GM12892 (cell line): ENCODE measurements at regions not wholly inside any gene's neighbourhood (a gene's known extent, or its start where the extent isn't known, plus 50 kb on each side); places are given as distances from the start of the nearest gene placed in this dataset.

ENCODE experiments used
- DNase-seq: peaks from one replicate; pipeline ENCODE4 v3.0.0; 2011; ENCODE audit not compliant: insufficient read length
- FAIRE-seq: peaks from 2 replicates; lab custom pipeline; 2011; peaks lifted over from hg19 to GRCh38; lab: Jason Lieb, UNC
- POLR2A ChIP-seq: IDR thresholded peaks from 2 replicates; pipeline ENCODE4 v1.6.1; 2011; ENCODE audit warnings: low read depth, low read length, control low read depth
- POLR2AphosphoS5 ChIP-seq: IDR thresholded peaks from 2 replicates; pipeline ENCODE4 v1.6.1; 2011; ENCODE audit warnings: low read depth, low read length, control low read depth
- TAF1 ChIP-seq: IDR thresholded peaks from 2 replicates; pipeline ENCODE4 v1.6.1; 2011; ENCODE audit warnings: low read depth, mild to moderate bottlenecking, control low read depth, low read length, borderline replicate concordance

DNA sequence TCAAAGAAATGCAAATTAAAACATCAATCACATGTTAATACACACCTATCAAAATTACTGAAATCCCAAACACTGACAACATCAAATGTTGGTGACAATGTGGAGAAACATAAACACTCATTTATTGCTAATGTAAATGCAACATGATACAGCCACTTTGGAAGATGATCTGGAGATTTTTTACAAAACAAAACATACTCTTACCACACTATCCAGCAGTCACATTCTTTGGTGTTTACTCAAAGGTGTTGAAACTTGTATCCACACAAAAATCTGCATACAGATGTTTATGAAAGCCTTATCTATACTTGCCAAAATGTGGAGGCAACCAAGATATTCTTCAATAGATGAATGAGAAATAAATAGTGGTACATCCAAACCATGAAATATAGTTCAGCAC is 1219.5 kb upstream of the PCDH20 start:
- FAIRE-seq, result no peak
- DNase-seq, result no peak
- no peak for TF ChIP-seq POLR2AphosphoS5

GRCh38 chr13:62633448-62633847 is 1217.8 kb upstream of the PCDH20 start:
- DNase-seq (no peak), FAIRE-seq (no peak)

DNA sequence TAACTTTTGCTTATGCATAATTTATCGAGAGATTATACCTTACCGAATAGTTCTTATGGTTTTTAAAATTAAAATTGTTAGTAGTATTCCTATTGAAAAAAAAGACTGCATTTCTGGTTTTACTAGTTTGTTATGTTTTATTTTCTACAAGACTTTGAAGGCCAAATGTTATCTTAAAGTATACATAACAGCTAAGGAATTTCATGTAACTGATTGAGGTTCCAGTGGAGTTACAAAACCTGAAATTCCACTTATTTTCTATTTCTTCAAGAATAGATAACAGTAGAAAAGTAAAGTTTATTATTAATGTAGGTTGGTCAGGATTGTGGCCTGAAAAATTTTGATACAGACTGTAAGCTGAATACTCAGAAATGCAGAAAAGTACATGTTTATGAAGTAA is 1216.0 kb upstream of the PCDH20 start:
- no peak for DNase-seq
- FAIRE-seq, result no peak
- no peak for TF ChIP-seq TAF1
- TF ChIP-seq POLR2A, result no peak
- TF ChIP-seq POLR2AphosphoS5, result no peak

More at GRCh38 chr13:62633448-62633847, 1217.8 kb upstream of the PCDH20 start:
- TF ChIP-seq POLR2AphosphoS5 (no peak), POLR2A (no peak), TAF1 (no peak)

DNA sequence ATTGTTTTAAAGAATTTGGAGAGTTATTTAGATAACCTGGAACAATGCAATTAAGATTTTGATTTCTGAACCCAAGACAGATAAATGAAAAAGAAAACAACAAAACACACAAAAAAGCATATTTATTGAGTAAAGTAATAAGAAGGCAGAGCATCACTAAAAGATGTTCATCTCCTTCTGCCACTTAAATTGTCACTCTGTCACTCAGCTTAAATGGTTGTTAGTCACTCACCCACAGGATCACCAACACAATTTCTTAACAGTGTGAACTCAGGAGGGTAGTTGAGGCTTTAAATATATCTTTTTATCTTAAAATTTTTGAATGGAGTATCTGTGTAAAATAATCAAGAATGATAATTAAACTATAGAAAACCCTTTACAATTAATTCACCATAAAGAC is 1215.5 kb upstream of the PCDH20 start:
- no peak for TF ChIP-seq POLR2A
- no peak for TF ChIP-seq POLR2AphosphoS5
- TF ChIP-seq TAF1, result no peak
- DNase-seq (no peak), FAIRE-seq (no peak)

DNA sequence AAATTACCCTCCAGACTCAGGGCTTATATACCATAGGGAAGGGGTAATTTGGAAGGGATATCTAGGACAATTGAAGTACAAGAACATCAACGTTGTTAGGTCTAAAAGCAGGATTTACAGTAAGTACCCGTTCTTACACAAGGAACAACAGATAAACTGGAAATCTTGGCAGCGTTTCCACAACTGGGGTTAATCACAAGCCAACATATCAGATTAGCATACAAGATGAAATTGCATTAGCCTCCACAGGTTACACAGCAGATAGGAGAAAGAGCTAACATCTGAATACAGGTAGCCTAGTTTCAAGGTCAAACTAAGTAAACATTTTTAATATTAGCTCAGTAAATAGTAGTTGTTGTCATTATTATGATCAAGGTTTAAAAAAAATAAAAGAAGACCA is 1214.0 kb upstream of the PCDH20 start:
- no peak for TF ChIP-seq POLR2A
- TF ChIP-seq POLR2AphosphoS5, result no peak
- no peak for FAIRE-seq
- DNase-seq, result no peak

DNA sequence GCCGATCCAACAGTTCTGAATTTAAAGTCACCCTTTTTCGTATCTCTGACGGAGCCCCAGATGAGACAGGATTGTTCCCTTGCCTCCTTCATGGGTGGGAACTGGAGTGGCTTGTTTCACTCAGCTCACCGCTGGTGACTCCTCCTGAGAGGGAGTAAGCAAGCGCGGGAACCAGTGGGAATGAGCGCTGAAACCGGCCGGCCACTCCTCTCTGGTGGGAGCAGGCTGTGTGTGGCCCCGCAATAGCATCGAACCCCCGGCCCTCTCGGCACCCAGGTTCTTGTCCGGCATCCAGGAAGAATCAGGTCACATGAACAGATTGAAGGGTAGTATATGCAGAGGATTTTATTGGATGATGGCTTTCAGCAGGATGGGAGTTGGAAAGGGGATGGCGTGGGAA is 1211.6 kb upstream of the PCDH20 start:
- TF ChIP-seq TAF1, result no peak
- TF ChIP-seq POLR2A, result no peak
- no peak for TF ChIP-seq POLR2AphosphoS5
- FAIRE-seq (no peak), DNase-seq (no peak)

- no peak for TF ChIP-seq POLR2A
- TF ChIP-seq POLR2AphosphoS5, result no peak
- TF ChIP-seq TAF1, result no peak
- DNase-seq, result no peak
- FAIRE-seq, result no peak
Observed at GRCh38 chr13:62626771-62627170, 1211.1 kb upstream of the PCDH20 start.

GRCh38 chr13:62625214-62625881 is 1209.7 kb upstream of the PCDH20 start:
- no peak for TF ChIP-seq POLR2AphosphoS5
- no peak for TF ChIP-seq TAF1
- TF ChIP-seq POLR2A, result no peak
- DNase-seq, result no peak
- FAIRE-seq, result no peak

GRCh38 chr13:62613819-62614218 is 1198.2 kb upstream of the PCDH20 start:
- FAIRE-seq (no peak), DNase-seq (no peak)
- TF ChIP-seq POLR2A, result no peak
- TF ChIP-seq POLR2AphosphoS5, result no peak
- no peak for TF ChIP-seq TAF1

DNA sequence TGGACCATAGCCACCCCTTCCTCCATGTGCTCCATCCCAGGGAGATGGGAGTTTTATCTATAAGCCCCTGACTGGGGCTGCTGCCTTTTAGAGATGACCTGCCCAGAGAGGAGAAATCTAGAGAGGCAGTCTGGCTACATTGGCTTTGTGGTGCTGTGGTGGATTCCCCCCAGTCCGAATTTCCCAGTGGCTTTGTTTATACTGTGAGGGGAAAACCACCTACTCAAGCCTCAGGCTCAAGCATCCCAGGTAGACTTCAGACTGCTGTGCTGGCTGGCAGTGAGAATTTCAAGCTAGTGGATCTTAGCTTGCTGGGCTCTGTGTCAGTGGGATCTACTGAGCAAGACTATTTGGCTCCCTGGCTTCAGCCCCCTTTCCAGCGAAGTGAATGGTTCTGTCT is 1195.7 kb upstream of the PCDH20 start:
- TF ChIP-seq POLR2A (no peak), POLR2AphosphoS5 (no peak), TAF1 (no peak)
- no peak for DNase-seq
- no peak for FAIRE-seq

DNA sequence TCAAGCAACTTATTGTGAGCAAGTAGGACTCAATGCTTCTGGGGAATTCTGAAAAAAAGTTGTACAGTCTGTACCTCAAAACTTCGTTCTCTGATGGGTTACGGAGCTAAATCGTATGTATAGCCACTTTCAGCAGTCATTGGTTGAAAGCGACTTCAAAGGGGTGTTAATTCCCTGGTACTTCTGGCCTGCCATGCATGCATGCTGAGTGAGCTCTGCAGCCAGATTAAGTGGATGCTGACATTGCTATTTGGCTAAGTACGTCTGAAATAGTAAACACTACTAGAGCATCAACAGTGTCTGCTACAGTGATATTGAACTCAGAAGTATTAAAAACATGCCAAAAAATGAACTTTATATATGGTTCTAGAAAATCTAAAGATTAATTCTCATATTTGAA is 1183.1 kb upstream of the PCDH20 start:
- DNase-seq (no peak), FAIRE-seq (no peak)
- TF ChIP-seq TAF1 (no peak), POLR2A (no peak), POLR2AphosphoS5 (no peak)

DNA sequence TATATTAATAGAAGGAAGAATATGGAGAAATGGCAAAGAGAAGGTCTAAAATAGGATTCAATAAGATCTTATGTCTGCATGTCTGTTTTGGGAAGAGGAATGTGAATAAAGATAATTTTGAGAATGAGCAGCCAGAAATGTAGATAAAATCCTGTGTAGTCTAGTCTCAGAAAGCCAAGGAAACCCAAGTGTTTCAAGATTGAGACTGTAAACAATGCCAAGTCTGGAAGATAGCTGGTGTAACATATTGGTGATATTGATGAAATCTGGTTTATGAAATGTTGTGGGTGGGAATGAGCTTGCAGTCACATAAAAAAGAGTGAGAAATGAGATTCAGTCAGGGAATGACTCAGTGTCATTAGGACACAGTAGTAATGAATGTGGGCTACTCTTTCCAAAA is 1180.3 kb upstream of the PCDH20 start:
- FAIRE-seq (no peak), DNase-seq (no peak)
- TF ChIP-seq TAF1 (no peak), POLR2A (no peak), POLR2AphosphoS5 (no peak)
